SU-DHL-6 (cell line): ENCODE measurements at regions not wholly inside any gene's neighbourhood (a gene's known extent, or its start where the extent isn't known, plus 50 kb on each side); places are given as distances from the start of the nearest gene placed in this dataset.

Source experiments
- H2AFZ ChIP-seq: fragments of 200-600 bp; sonication (generic); 2 replicates; pipeline ENCODE4 v1.6.1; 2014; ENCODE audit warnings: low read depth, mild to moderate bottlenecking, moderate library complexity, mixed read lengths, antibody characterized with exemption, low read length; ENCODE audit not compliant: severe bottlenecking
- H3F3A ChIP-seq: fragments of 200-600 bp; shearing (Covaris generic); 2 replicates; pipeline ENCODE4 v1.6.0; 2016; ENCODE audit warnings: antibody characterized with exemption, mild to moderate bottlenecking; ENCODE audit not compliant: insufficient read depth
- H3K27ac ChIP-seq: fragments of 200-600 bp; sonication (generic); 2 replicates; pipeline ENCODE4 v1.5.1; 2016; ENCODE audit warnings: low read depth, mild to moderate bottlenecking, low read length, moderate library complexity, mixed read lengths
- H3K27me3 ChIP-seq: fragments of 200-600 bp; sonication (generic), shearing (Covaris generic); 2 replicates; pipeline ENCODE4 v1.6.0; 2014; ENCODE audit warnings: mild to moderate bottlenecking, low read length
- H3K36me3 ChIP-seq: fragments of 200-600 bp; sonication (generic); 2 replicates; pipeline ENCODE4 v1.6.1; 2014; ENCODE audit warnings: mild to moderate bottlenecking, low read length, mixed read lengths
- H3K4me2 ChIP-seq: fragments of 300-600, 200-600 bp; shearing (Covaris generic), sonication (generic); 2 replicates; pipeline ENCODE4 v1.6.0; 2014; ENCODE audit warnings: low read length, low read depth, mild to moderate bottlenecking; ENCODE audit not compliant: poor library complexity, severe bottlenecking
- H3K4me3 ChIP-seq: fragments of 200-600 bp; sonication (generic); 2 replicates; pipeline ENCODE4 v1.5.1; 2014; ENCODE audit warnings: antibody characterized with exemption, low read length, mild to moderate bottlenecking, mixed read lengths; ENCODE audit not compliant: insufficient read depth, poor library complexity, severe bottlenecking
- H3K79me2 ChIP-seq: fragments of 200-600 bp; sonication (generic); 2 replicates; pipeline ENCODE4 v1.6.1; 2014; ENCODE audit warnings: mild to moderate bottlenecking, low read length, moderate library complexity; ENCODE audit not compliant: insufficient read depth
- H3K9ac ChIP-seq: fragments of 200-600 bp; sonication (generic); 2 replicates; pipeline ENCODE4 v1.7.0; 2014; ENCODE audit warnings: mild to moderate bottlenecking, low read length
- H3K9me2 ChIP-seq: fragments of 200-600 bp; sonication (generic); replicated peaks from 2 replicates; pipeline ENCODE4 v1.6.1; 2014; ENCODE audit warnings: low read length; ENCODE audit not compliant: insufficient read depth
- H3K9me3 ChIP-seq: fragments of 200-600 bp; sonication (generic); 2 replicates; pipeline ENCODE4 v1.6.1; 2014; ENCODE audit warnings: low read length, mixed read lengths; ENCODE audit not compliant: insufficient read depth
- H4K20me1 ChIP-seq: fragments of 200-600 bp; sonication (generic); 2 replicates; pipeline ENCODE4 v1.6.1; 2014; ENCODE audit warnings: low read depth, mild to moderate bottlenecking, antibody characterized with exemption, low read length, moderate library complexity, mixed read lengths
- EZH2phosphoT487 ChIP-seq: fragments of 200-600 bp; sonication (generic), shearing (Covaris generic); conservative IDR thresholded peaks from 2 replicates; pipeline ENCODE4 v1.6.1; 2018; ENCODE audit warnings: mild to moderate bottlenecking, antibody characterized with exemption, low read length, moderate library complexity, mixed read lengths
- TF ChIP-seq, protein P1 (sequence below): fragments of 200-600 bp; sonication (generic); IDR thresholded peaks from one replicate; pipeline ENCODE4 v1.5.1; 2017; ENCODE audit warnings: antibody characterized with exemption, mild to moderate bottlenecking, low read length, moderate library complexity; ENCODE audit not compliant: insufficient read depth, poor library complexity, severe bottlenecking

DNA sequence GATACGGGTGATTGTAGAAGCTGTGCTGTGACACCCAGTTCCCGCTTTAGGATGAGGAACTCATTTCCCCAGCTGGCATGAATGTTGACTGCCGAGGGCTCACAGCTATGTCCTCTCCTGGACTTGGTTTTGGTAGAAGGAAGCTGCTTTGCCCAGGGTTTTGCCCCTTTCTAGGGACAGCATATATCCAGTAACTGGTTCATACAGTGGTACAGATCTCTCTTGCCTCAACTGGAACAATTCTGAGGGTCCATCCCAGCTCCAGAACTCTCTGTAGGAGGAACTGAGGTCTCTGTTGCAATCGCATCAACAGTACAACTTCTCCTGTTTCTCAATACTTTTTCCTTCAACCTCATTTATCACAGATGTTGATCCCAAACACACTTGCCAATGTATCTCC is 54.5 kb upstream of the FNDC3B start:
- Histone ChIP-seq H3K9me2 (no peaks in the 10 kb centered on the region), H3K79me2 (no peaks in the 10 kb centered on the region), H2AFZ (no peak overlapping the region), H3K4me3 (no peak overlapping the region), H3K9ac (no peak overlapping the region), H3F3A (no peaks in the 10 kb centered on the region), H3K27me3 (no peaks in the 10 kb centered on the region), H3K36me3 (no peaks in the 10 kb centered on the region), H3K9me3 (no peaks in the 10 kb centered on the region), H3K27ac (no peak overlapping the region), H3K4me2 (no peak overlapping the region), H4K20me1 (no peaks in the 10 kb centered on the region)
- no peak for TF ChIP-seq EZH2phosphoT487
- TF ChIP-seq, protein P1, sequence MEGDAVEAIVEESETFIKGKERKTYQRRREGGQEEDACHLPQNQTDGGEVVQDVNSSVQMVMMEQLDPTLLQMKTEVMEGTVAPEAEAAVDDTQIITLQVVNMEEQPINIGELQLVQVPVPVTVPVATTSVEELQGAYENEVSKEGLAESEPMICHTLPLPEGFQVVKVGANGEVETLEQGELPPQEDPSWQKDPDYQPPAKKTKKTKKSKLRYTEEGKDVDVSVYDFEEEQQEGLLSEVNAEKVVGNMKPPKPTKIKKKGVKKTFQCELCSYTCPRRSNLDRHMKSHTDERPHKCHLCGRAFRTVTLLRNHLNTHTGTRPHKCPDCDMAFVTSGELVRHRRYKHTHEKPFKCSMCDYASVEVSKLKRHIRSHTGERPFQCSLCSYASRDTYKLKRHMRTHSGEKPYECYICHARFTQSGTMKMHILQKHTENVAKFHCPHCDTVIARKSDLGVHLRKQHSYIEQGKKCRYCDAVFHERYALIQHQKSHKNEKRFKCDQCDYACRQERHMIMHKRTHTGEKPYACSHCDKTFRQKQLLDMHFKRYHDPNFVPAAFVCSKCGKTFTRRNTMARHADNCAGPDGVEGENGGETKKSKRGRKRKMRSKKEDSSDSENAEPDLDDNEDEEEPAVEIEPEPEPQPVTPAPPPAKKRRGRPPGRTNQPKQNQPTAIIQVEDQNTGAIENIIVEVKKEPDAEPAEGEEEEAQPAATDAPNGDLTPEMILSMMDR, result no peak

DNA sequence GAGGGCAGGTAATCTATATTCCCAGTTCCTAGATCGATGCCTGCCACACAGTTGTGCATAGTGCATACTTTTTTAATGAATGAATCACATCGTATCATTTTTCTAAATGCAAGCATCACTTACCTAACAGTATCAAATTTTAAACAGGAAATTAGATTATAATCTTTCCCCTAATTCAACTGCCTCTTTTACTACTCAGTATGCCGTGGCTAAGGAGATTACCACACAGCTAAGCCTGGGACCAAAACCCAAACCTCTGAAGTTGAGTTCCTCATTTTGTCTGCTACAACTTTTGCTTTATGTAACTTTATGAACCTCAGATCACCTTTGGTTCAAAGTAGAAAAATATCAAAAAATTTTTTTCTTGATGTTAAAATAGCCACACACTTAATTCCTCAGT is 53.2 kb upstream of the FNDC3B start:
- Histone ChIP-seq H3K4me2 (no peak overlapping the region), H3K36me3 (no peaks in the 10 kb centered on the region), H4K20me1 (no peaks in the 10 kb centered on the region), H3K27ac (no peak overlapping the region), H3K9me3 (no peaks in the 10 kb centered on the region), H3K27me3 (no peaks in the 10 kb centered on the region), H3F3A (no peaks in the 10 kb centered on the region), H2AFZ (no peak overlapping the region), H3K4me3 (no peak overlapping the region), H3K9me2 (no peaks in the 10 kb centered on the region), H3K79me2 (no peaks in the 10 kb centered on the region), H3K9ac (no peak overlapping the region)
- no peak for TF ChIP-seq EZH2phosphoT487
- TF ChIP-seq, protein P1, result no peak

DNA sequence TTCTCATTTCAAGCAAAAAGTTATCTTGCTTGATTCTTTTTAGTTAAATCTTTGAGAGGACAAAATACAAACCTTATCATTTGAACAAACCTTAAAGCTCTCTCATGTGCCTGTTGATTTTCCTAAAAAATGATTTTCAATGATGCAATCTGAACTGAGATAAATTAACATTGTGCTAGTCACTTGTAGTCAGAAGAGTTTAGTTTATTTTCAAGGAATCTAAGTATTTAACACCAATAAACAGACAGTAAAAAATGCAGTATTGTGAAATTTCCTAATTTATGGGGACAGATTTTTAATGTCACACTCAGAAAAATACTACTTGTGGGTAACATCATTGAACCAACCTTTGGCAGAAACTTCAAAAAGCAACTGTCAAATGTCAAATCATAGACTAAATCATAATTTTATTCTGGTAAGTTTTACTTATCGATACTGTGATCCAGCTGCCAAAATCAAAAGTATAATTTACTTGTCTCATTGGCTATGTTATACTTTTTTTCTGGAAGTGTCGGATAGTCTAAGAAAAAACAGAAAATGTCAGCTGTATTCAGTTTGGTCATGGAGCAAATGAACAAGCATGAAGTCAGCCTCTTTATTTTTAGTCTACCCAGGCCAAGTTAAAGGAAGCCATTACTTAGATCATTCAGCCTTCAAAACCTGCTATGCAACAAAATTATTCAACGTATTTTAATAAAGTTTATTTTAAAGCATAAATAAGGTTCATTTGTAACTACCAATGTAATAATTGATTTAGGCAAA is 52.4 kb upstream of the FNDC3B start:
- TF ChIP-seq, protein P1, result no peak
- TF ChIP-seq EZH2phosphoT487, result no peak
- H3K9me2 ChIP-seq, result no peaks in the 10 kb centered on the region
- no peak overlapping the region for H3K27ac ChIP-seq
- H2AFZ ChIP-seq, result no peak overlapping the region
- no peaks in the 10 kb centered on the region for H3K36me3 ChIP-seq
- H3K4me2 ChIP-seq, result no peak overlapping the region
- no peaks in the 10 kb centered on the region for H3K79me2 ChIP-seq
- no peak overlapping the region for H3K4me3 ChIP-seq
- no peaks in the 10 kb centered on the region for H3K9me3 ChIP-seq
- H3K9ac ChIP-seq, result no peak overlapping the region
- H4K20me1 ChIP-seq, result no peaks in the 10 kb centered on the region
- H3F3A ChIP-seq, result no peaks in the 10 kb centered on the region
- H3K27me3 ChIP-seq, result no peaks in the 10 kb centered on the region
